SJCRH30 (cell line): ENCODE measurements at regions not wholly inside any gene's neighbourhood (a gene's known extent, or its start where the extent isn't known, plus 50 kb on each side); places are given as distances from the start of the nearest gene placed in this dataset.

Experiments used
- DNase-seq, 2 experiments: peaks; one replicate each; pipeline ENCODE4 v3.0.0-alpha.2; 2015 to 2020
- H3K27ac ChIP-seq: fragments of 250-450 bp; sonication (Bioruptor Pico); 2 replicates; pipeline ENCODE4 v1.5.1; 2020; ENCODE audit warnings: mild to moderate bottlenecking, moderate library complexity
- H3K27me3 ChIP-seq: fragments of 250-450 bp; sonication (Bioruptor Pico); 2 replicates; pipeline ENCODE4 v1.5.1; 2020; ENCODE audit warnings: mild to moderate bottlenecking, moderate library complexity
- H3K36me3 ChIP-seq: fragments of 250-450 bp; sonication (Bioruptor Pico); 2 replicates; pipeline ENCODE4 v1.5.1; 2020; ENCODE audit warnings: mild to moderate bottlenecking, moderate library complexity
- H3K4me1 ChIP-seq: fragments of 250-450 bp; sonication (Bioruptor Pico); 2 replicates; pipeline ENCODE4 v1.5.1; 2020; ENCODE audit warnings: mild to moderate bottlenecking, moderate library complexity
- H3K4me3 ChIP-seq: fragments of 250-450 bp; sonication (Bioruptor Pico); 2 replicates; pipeline ENCODE4 v1.5.1; 2020; ENCODE audit warnings: mild to moderate bottlenecking, moderate library complexity
- H3K9me3 ChIP-seq: fragments of 250-450 bp; sonication (Bioruptor Pico); replicated peaks from 2 replicates; pipeline ENCODE4 v1.5.1; 2020; ENCODE audit warnings: mild to moderate bottlenecking, moderate library complexity

- Histone ChIP-seq H3K27ac (no peak overlapping the region), H3K9me3 (no peaks in the 10 kb centered on the region), H3K4me3 (no peak overlapping the region), H3K4me1 (no peaks in the 10 kb centered on the region), H3K27me3 (no peaks in the 10 kb centered on the region), H3K36me3 (no peaks in the 10 kb centered on the region)
- no peak for DNase-seq
Observed at GRCh38 chr18:51757255-51757924, 559.9 kb upstream of the MEX3C start.

GRCh38 chr18:51762373-51762772 lies 564.9 kb upstream of the MEX3C start:
- H3K36me3 ChIP-seq: no peaks in the 10 kb centered on the region
- no peaks in the 10 kb centered on the region for H3K9me3 ChIP-seq
- DNase-seq: no peak
- H3K4me3 ChIP-seq: no peak overlapping the region
- H3K4me1 ChIP-seq: no peaks in the 10 kb centered on the region
- H3K27me3 ChIP-seq: no peaks in the 10 kb centered on the region
- H3K27ac ChIP-seq: no peak overlapping the region

GRCh38 chr18:51765606-51766360 lies 568.3 kb upstream of the MEX3C start:
- no peak for DNase-seq
- Histone ChIP-seq H3K36me3 (no peaks in the 10 kb centered on the region), H3K4me3 (no peak overlapping the region), H3K9me3 (no peaks in the 10 kb centered on the region), H3K27me3 (no peaks in the 10 kb centered on the region), H3K27ac (no peak overlapping the region), H3K4me1 (no peaks in the 10 kb centered on the region)

DNA sequence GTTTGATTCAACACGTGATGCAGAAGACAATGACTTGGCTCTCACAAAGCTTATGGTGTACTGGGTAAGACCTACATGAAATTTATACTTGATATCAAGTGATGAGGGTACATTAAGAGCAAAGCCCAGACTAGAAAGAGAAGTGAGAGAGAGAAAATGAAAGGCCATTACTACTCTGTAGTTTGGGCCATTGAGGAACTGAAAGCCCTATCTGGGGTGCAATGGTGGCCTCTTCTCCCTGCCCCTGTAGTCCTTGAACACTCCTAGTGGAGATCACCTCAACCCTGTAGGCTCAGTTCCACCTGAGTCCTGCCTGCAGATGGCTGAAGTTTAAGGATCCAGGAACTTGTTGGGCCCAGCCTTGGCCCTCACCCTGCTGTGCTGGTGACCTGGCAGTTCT lies 569.8 kb upstream of the MEX3C start:
- H3K27ac ChIP-seq: no peak overlapping the region
- no peaks in the 10 kb centered on the region for H3K9me3 ChIP-seq
- DNase-seq: no peak

DNA sequence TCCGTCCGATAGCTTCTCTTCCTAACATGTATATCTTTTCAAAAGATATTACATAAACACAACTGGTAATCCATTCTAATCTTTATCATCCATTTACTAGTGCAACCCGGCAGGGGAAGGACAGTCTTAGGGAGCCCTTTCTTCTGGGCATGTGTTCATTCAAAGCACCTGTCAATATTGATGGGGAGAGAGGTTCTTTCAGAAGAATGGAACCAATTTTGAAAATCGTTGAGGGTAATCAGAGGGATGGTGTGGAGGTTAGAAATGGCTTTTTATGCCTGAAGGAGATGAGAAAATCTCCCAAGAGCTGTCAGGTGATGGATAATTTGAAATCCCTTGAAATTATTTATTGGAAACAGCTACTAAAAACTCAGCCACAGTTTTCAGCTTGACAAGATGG lies 561.9 kb upstream of the DCC start:
- Histone ChIP-seq H3K4me3 (no peak overlapping the region), H3K9me3 (no peaks in the 10 kb centered on the region), H3K4me1 (no peaks in the 10 kb centered on the region), H3K27ac (no peak overlapping the region), H3K36me3 (no peaks in the 10 kb centered on the region), H3K27me3 (no peaks in the 10 kb centered on the region)
- DNase-seq: no peak

More for the DNA sequence above, 569.8 kb upstream of the MEX3C start:
- H3K36me3 ChIP-seq: no peaks in the 10 kb centered on the region
- H3K4me1 ChIP-seq: no peaks in the 10 kb centered on the region
- no peaks in the 10 kb centered on the region for H3K27me3 ChIP-seq
- no peak overlapping the region for H3K4me3 ChIP-seq

- Histone ChIP-seq H3K9me3 (no peaks in the 10 kb centered on the region), H3K36me3 (no peaks in the 10 kb centered on the region), H3K4me1 (no peaks in the 10 kb centered on the region), H3K27ac (no peak overlapping the region), H3K27me3 (no peaks in the 10 kb centered on the region), H3K4me3 (no peak overlapping the region)
- DNase-seq: no peak
Observed at GRCh38 chr18:51789871-51790270, 550.1 kb upstream of the DCC start.

DNA sequence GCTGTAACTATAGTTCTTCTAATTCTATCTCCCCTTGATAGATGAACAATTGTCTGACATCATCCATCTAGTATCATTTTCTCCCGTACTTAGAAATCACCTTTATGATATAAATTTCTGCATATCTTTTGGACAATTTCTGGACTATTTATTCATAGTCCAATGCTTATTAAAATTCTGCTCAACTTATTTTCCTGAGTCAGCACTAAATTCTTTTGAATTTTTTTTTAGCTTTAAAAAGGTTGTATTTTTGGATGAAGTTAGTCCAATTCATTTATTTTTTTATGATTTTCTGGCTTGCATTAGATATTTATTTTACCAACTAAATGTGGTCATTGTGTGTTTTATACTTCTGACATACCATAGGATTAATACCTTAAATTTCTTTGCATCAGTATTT lies 538.5 kb upstream of the DCC start:
- no peak overlapping the region for H3K27ac ChIP-seq
- no peaks in the 10 kb centered on the region for H3K36me3 ChIP-seq
- no peaks in the 10 kb centered on the region for H3K4me1 ChIP-seq
- no peak overlapping the region for H3K4me3 ChIP-seq
- no peaks in the 10 kb centered on the region for H3K9me3 ChIP-seq
- no peaks in the 10 kb centered on the region for H3K27me3 ChIP-seq
- no peak for DNase-seq

DNA sequence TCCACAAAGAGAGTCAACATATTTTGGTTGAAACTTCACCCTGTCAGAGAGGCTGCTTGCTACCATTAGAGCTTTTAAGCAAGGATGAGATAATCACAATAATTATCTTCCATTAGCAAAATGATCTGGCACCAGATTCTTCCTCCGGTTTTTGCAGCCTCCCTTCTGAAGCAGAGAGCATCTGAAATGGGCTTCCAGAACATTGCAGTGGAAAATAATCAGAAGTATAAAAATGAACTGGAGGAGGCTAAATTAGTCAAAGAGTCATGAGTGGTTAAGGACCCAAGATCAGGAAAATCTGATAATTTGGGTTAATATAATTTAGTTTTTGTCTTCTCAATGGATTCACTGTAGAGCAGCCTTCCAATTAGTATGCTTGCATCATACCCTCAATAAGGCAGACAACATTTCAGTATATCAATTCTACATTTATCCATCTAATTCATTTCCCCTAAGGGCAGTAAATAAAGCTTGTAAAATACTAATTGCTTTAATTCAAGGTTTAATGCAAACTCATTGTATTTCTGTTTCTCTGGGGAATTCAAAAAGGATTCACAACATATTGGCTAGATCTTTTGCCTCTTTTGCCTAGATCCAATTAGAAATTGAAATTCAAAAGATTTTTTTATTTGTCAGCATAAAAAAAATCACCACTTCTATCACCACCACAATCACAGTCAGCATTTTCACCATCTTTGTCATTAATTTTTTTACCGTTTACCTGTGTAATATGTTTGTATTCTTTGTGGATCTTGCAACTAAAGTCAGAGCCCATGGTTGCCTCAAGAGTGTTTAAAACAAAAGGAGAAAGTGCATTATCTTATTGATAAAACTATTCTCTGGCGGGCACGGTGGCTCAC lies 537.2 kb upstream of the DCC start:
- no peaks in the 10 kb centered on the region for H3K4me1 ChIP-seq
- H3K27ac ChIP-seq: no peak overlapping the region
- H3K4me3 ChIP-seq: no peak overlapping the region
- no peaks in the 10 kb centered on the region for H3K9me3 ChIP-seq
- DNase-seq: no peak
- H3K27me3 ChIP-seq: no peaks in the 10 kb centered on the region
- no peaks in the 10 kb centered on the region for H3K36me3 ChIP-seq

GRCh38 chr18:51807336-51807735 lies 532.7 kb upstream of the DCC start:
- no peak overlapping the region for H3K27ac ChIP-seq
- no peak overlapping the region for H3K4me3 ChIP-seq
- H3K4me1 ChIP-seq: no peaks in the 10 kb centered on the region
- no peaks in the 10 kb centered on the region for H3K36me3 ChIP-seq
- H3K9me3 ChIP-seq: no peaks in the 10 kb centered on the region
- DNase-seq: no peak
- no peaks in the 10 kb centered on the region for H3K27me3 ChIP-seq

DNA sequence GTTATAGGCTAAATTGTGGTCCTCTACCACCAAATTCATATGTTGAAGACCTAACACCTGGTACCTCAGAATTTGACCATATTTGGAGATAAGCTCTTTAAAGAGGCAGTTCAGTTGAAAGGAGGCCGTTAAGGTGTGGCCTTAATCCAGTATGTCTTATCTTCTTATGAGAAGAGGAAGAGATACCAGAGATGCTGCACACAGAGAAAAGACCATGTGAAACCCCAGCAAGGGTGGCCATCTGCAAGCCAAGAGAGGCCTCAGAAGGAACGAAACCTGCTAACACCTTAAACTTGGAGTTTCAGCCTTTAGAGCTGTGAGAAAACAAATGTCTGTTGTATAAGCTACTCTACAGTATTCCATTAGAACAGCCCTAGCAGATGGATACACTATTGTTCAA lies 528.1 kb upstream of the DCC start:
- Histone ChIP-seq H3K4me3 (no peak overlapping the region), H3K27ac (no peak overlapping the region), H3K9me3 (no peaks in the 10 kb centered on the region), H3K36me3 (no peaks in the 10 kb centered on the region), H3K4me1 (no peaks in the 10 kb centered on the region), H3K27me3 (no peaks in the 10 kb centered on the region)
- DNase-seq: no peak

GRCh38 chr18:51813740-51814139 lies 526.3 kb upstream of the DCC start:
- H3K27ac ChIP-seq: no peak overlapping the region
- H3K27me3 ChIP-seq: no peaks in the 10 kb centered on the region
- DNase-seq: no peak
- H3K4me3 ChIP-seq: no peak overlapping the region
- no peaks in the 10 kb centered on the region for H3K4me1 ChIP-seq
- H3K9me3 ChIP-seq: no peaks in the 10 kb centered on the region
- H3K36me3 ChIP-seq: no peaks in the 10 kb centered on the region

DNA sequence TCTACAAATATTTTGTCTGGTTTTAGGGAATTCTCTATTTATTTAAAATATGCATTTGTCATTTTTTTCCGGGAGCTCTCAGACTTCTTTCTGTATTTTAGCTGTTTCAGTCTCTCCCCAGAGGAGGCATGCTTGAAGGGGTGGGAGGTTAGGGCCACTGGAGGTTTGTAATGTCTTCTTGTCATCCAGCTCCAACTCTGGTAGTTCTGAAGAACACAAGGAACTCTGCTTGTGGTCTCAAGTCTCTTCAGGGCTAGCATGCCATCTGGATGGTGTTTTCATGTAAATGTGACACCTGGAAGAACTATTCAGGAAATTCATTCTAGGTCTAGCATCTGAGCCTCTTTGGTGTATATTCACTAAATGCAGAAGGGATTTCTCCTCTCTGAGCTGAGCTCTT lies 518.4 kb upstream of the DCC start:
- Histone ChIP-seq H3K27me3 (no peaks in the 10 kb centered on the region), H3K27ac (no peak overlapping the region), H3K4me3 (no peak overlapping the region), H3K4me1 (no peaks in the 10 kb centered on the region), H3K9me3 (no peaks in the 10 kb centered on the region), H3K36me3 (no peaks in the 10 kb centered on the region)
- DNase-seq: no peak

DNA sequence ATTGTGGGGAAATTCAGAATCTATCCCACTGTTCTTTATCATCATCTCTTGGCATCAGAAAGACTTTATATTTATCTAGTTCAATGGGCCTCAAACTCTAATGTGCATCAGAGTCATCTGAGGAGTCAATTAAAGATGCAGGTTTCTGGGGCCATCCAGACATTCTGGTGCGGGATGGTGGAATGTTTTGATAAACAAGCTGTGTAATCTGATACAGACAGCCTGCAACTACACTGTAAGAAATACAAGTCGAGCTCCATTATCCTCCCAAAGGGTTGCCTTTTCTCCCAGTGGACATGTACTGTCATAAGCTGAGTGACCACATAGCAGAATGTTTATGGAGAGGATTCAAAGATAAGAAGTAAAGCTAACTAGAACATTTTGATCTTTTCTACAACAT lies 515.3 kb upstream of the DCC start:
- Histone ChIP-seq H3K27ac (no peak overlapping the region), H3K27me3 (no peaks in the 10 kb centered on the region), H3K4me1 (no peaks in the 10 kb centered on the region), H3K9me3 (no peaks in the 10 kb centered on the region), H3K4me3 (no peak overlapping the region), H3K36me3 (no peaks in the 10 kb centered on the region)
- DNase-seq: peak in 1 of 2 experiments; percentile 14

DNA sequence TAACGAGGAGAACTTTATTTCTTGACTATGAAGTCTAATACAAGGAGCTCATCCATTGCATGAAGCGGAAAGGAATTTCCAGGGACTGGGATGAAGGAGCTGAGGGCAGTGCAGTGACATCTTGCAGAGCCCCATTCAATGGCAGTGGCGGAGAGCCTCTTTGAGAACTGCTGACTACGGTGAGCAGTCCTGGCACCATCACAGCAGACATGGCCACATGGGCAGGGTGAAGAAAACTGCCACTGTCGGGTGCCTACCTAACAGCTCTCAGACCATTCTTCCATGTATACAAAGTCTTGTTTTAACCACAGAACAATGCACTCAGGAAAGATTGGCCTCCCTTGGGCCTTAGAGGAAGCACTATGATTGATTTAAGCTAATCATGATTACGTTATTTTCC lies 506.1 kb upstream of the DCC start:
- Histone ChIP-seq H3K27me3 (no peaks in the 10 kb centered on the region), H3K9me3 (no peaks in the 10 kb centered on the region), H3K4me1 (no peaks in the 10 kb centered on the region), H3K36me3 (no peaks in the 10 kb centered on the region), H3K4me3 (no peak overlapping the region), H3K27ac (no peak overlapping the region)
- no peak for DNase-seq

DNA sequence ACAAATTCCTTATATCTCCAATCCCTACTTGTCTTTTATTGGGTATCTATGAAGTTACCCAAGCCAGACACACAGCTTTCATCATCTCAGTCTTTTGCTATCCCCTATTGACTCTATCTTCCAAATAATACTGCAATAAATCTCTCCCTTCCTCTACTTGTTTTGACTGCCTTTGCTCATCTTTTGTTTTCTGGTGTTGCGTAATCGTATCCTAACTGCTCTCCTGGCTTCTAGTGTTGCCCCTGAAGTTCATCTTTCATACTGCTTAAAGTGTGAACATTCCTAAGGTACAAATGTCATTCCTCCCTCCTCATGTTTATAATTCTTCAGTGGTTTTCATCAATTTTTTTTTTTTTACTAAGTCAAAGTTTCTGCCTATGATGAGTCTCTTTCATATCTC lies 491.3 kb upstream of the DCC start:
- DNase-seq: no peak
- Histone ChIP-seq H3K36me3 (no peaks in the 10 kb centered on the region), H3K9me3 (no peaks in the 10 kb centered on the region), H3K4me1 (peaks cover 8% of the 10 kb centered on the region), H3K27ac (no peak overlapping the region), H3K4me3 (no peak overlapping the region), H3K27me3 (no peaks in the 10 kb centered on the region)
